Karpas-422 (cell line): ENCODE measurements at regions not wholly inside any gene's neighbourhood (a gene's known extent, or its start where the extent isn't known, plus 50 kb on each side); places are given as distances from the start of the nearest gene placed in this dataset.
A peak's percentile ranks its signal among the peaks of the same experiment; 100 is the strongest.

Experiments
- DNase-seq: peaks from one replicate; pipeline ENCODE4 v3.0.0-alpha.2; 2015
- H2AFZ ChIP-seq: fragments of 200-600 bp; sonication (generic); 2 replicates; pipeline ENCODE4 v1.6.1; 2014; ENCODE audit warnings: antibody characterized with exemption, low read length, mixed read lengths
- H3K27ac ChIP-seq: fragments of 200-600 bp; sonication (generic); 2 replicates; pipeline ENCODE4 v1.5.1; 2014; ENCODE audit warnings: mild to moderate bottlenecking, low read length, moderate library complexity
- H3K27me3 ChIP-seq: fragments of 200-600 bp; sonication (generic); 2 replicates; pipeline ENCODE4 v1.6.1; 2014; ENCODE audit warnings: low read length, mixed read lengths
- H3K36me3 ChIP-seq: fragments of 200-600 bp; sonication (generic); 2 replicates; pipeline ENCODE4 v1.6.1; 2014; ENCODE audit warnings: low read length, mixed read lengths; ENCODE audit not compliant: insufficient read depth
- H3K4me1 ChIP-seq: fragments of 200-600 bp; sonication (generic); 2 replicates; pipeline ENCODE4 v1.6.1; 2014; ENCODE audit warnings: mild to moderate bottlenecking, low read length, mixed read lengths
- H3K4me2 ChIP-seq: fragments of 200-600 bp; sonication (generic); 2 replicates; pipeline ENCODE4 v1.6.1; 2014; ENCODE audit warnings: low read length, low read depth, mild to moderate bottlenecking; ENCODE audit not compliant: poor library complexity, severe bottlenecking
- H3K4me3 ChIP-seq: fragments of 200-600 bp; sonication (generic); 2 replicates; pipeline ENCODE4 v1.5.1; 2014; ENCODE audit warnings: mild to moderate bottlenecking, antibody characterized with exemption, low read length, mixed read lengths
- H3K79me2 ChIP-seq: fragments of 200-600 bp; sonication (generic); 2 replicates; pipeline ENCODE4 v1.6.1; 2014; ENCODE audit warnings: mild to moderate bottlenecking, low read length, mixed read lengths
- H3K9ac ChIP-seq: fragments of 200-600 bp; sonication (generic); 2 replicates; pipeline ENCODE4 v1.6.0; 2014; ENCODE audit warnings: low read length
- H3K9me2 ChIP-seq: fragments of 200-600 bp; sonication (generic), shearing (Covaris generic); replicated peaks from 2 replicates; pipeline ENCODE4 v1.6.0; 2014; ENCODE audit warnings: mild to moderate bottlenecking, low read length, moderate library complexity; ENCODE audit not compliant: insufficient read depth
- H3K9me3 ChIP-seq: fragments of 300-700, 200-600 bp; sonication (generic); 2 replicates; pipeline ENCODE4 v1.6.1; 2014; ENCODE audit warnings: low read length, mixed read lengths
- H4K20me1 ChIP-seq: fragments of 200-600 bp; sonication (generic); 2 replicates; pipeline ENCODE4 v1.6.1; 2014; ENCODE audit warnings: mild to moderate bottlenecking, antibody characterized with exemption, low read length, low read depth; ENCODE audit not compliant: insufficient read depth

DNA sequence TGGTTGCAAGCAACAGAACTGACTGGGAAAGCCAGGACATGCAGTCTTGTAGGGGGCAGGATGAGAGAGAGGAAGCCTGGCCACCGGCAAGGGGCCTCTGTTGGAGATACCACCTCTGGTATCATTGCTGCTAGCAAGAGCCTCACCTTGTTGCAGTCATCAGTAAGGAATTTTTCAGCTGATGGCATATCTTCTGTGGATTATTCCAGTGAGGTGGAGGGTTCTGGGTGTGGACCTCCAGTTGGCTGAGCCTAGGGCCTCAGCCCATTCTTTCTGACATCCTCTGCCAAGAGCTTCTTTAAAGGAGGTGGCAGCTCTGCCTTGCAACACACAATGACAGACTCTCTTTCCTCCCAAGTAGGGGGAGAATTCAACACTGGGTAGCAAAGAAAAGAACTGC is 128.9 kb downstream of the AQP9 start:
- H3K4me2 ChIP-seq: no peak overlapping the region
- H3K4me3 ChIP-seq: no peak overlapping the region
- no peak overlapping the region for H3K9ac ChIP-seq
- no peaks in the 10 kb centered on the region for H3K9me2 ChIP-seq
- no peaks in the 10 kb centered on the region for H3K36me3 ChIP-seq
- H3K9me3 ChIP-seq: no peaks in the 10 kb centered on the region
- H2AFZ ChIP-seq: no peak overlapping the region
- H3K79me2 ChIP-seq: no peaks in the 10 kb centered on the region
- H3K27me3 ChIP-seq: no peaks in the 10 kb centered on the region
- no peak for DNase-seq
- no peaks in the 10 kb centered on the region for H4K20me1 ChIP-seq
- H3K27ac ChIP-seq: no peak overlapping the region
- no peaks in the 10 kb centered on the region for H3K4me1 ChIP-seq

DNA sequence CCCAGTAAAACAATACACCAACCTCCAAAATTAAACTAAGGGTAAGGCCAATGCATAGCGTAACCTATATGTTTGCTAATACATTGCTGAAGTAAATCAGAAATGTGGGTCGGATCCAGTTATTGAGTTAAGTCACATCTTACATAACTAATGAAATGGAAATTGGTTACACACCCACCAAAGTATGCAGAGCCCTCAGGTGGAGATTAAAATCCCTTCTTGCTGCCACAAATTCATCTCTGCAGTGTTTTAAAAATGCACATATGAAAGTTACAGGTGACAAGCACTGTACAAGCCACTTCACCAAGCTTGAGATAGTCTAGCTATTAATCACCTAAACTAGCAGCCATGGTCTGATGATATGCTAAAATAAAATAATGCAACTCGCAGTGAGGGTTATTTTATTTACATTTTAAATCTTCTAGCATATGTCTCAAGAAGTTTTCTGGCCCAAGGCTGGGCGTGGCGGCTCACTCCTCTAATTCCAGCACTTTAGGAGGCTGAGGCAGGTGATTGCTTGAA is 130.6 kb downstream of the AQP9 start:
- Histone ChIP-seq H3K27ac (no peak overlapping the region), H3K9ac (no peak overlapping the region), H3K9me2 (no peaks in the 10 kb centered on the region), H2AFZ (no peak overlapping the region), H3K4me3 (no peak overlapping the region), H3K79me2 (no peaks in the 10 kb centered on the region), H3K27me3 (no peaks in the 10 kb centered on the region), H3K4me2 (no peak overlapping the region), H3K9me3 (no peaks in the 10 kb centered on the region), H3K36me3 (no peaks in the 10 kb centered on the region), H4K20me1 (no peaks in the 10 kb centered on the region), H3K4me1 (no peaks in the 10 kb centered on the region)
- DNase-seq: no peak

DNA sequence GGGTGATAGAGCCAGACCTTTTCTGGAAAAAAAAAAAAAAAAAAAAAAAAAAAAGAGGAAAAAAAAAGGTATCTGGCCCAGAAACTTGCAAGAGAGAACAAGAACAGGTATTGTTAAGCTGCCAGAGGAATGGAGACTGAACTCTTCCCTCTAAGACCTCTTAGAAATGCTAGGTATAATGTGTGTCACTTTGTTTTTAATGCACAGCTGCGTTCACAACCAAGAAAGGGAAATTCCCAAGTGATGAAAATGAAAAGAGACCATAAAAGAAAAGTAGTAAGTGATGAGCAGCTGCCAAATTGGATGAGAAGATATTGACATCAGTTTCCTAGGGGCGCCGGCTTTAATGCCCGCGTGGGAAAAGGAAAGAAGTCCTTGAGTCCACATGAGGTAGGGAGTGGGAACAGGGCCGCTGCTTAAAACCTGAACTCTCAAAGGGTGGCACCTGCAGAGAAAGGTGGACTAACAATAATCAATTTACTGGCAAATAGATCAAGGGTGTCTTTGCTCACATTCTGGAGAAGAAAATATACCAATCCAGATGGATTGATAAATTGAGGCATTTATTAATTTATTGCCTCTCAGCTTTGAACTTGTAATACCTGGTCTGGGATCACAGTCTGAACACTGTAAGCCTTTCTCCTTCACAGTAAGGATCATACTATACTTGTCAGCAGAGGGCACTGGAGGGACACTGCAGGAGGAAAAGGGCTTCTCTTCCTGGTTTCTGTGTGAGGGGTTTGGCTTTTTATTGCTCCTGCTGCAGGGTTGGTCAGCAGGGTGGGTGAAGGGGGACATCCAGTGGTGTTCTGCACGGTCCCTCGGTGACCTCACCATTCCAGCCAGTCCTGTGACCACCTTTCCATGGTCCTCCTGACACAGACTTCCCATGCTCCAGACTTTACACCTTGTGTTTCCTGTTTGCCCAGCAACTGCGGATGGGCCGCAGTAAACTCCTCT is 131.6 kb downstream of the AQP9 start:
- Histone ChIP-seq H4K20me1 (no peaks in the 10 kb centered on the region), H3K4me3 (no peak overlapping the region), H3K36me3 (no peaks in the 10 kb centered on the region), H3K9ac (no peak overlapping the region), H3K27ac (no peak overlapping the region), H3K4me1 (no peaks in the 10 kb centered on the region), H3K4me2 (no peak overlapping the region), H2AFZ (no peak overlapping the region), H3K27me3 (no peaks in the 10 kb centered on the region), H3K79me2 (no peaks in the 10 kb centered on the region), H3K9me2 (no peaks in the 10 kb centered on the region), H3K9me3 (no peaks in the 10 kb centered on the region)
- DNase-seq: peak; percentile 78

DNA sequence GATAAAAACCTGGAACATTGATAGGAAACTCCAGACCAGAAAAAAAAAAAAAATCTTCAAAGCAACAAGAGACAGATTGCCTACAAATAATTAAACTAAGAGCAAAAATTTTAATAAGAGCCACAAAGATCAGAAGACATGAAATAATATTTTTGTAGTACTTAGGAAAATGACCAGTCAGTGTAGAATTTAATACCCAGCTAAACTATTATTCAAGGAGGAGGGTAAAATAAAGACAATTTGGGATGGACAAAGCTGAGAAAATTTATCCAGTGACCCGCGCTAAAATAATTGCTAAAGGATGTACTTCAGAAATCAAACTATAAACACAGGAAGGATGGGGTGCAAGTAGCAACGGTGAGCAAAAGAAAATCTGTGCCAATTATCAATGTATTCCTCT is 133.2 kb downstream of the AQP9 start:
- Histone ChIP-seq H3K4me3 (no peak overlapping the region), H3K4me1 (no peaks in the 10 kb centered on the region), H3K9me2 (no peaks in the 10 kb centered on the region), H3K9me3 (no peaks in the 10 kb centered on the region), H3K36me3 (no peaks in the 10 kb centered on the region), H4K20me1 (no peaks in the 10 kb centered on the region), H3K27me3 (no peaks in the 10 kb centered on the region), H3K9ac (no peak overlapping the region), H3K4me2 (no peak overlapping the region), H3K79me2 (no peaks in the 10 kb centered on the region), H3K27ac (no peak overlapping the region), H2AFZ (no peak overlapping the region)
- no peak for DNase-seq

DNA sequence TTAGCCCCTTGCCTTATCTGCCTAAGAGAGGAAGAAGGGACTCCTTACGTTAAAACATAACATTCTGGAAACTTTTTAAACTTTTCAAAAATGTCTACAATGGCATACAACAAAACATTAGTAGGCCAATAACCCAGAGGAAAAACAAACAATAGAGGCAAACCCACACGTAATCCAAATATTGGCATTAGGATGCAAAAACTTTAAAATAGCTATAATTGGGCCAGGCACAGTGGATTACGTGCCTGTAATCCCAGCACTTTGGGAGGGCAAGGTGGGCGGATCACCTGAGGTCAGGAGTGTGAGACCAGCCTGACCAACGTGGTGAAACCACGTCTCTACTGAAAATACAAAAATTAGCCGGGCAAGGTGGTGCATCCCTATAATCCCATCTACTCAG is 134.9 kb downstream of the AQP9 start:
- no peak overlapping the region for H2AFZ ChIP-seq
- no peaks in the 10 kb centered on the region for H3K9me2 ChIP-seq
- no peak overlapping the region for H3K4me2 ChIP-seq
- no peak overlapping the region for H3K27ac ChIP-seq
- no peak for DNase-seq
- no peak overlapping the region for H3K9ac ChIP-seq
- H3K79me2 ChIP-seq: no peaks in the 10 kb centered on the region
- no peaks in the 10 kb centered on the region for H4K20me1 ChIP-seq
- H3K9me3 ChIP-seq: no peaks in the 10 kb centered on the region
- H3K4me3 ChIP-seq: no peak overlapping the region
- no peaks in the 10 kb centered on the region for H3K36me3 ChIP-seq
- 0 out of 2 replicates have a peak, but pooled peaks cover 3% of the 10 kb centered on the region for H3K27me3 ChIP-seq
- peaks cover 10% of the 10 kb centered on the region for H3K4me1 ChIP-seq

DNA sequence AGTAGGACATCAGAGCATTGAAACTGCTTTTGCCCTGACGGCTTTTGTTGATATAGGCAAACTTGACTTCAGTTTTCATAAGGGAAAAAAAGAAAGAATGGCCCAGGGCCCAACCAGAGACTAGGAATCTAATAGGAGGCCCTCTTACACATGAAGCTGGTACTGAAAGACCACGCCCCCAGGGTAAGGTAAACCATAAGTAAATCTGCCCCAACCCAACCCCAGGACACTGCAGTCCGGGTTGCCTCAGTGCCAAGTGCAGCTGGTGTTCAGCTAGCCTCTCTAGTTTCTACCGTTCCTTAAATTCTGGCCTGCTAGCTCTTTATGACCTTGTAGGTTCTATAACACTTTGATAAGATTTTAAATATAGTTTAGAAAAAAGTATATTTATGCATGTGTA is 136.7 kb downstream of the AQP9 start:
- peaks cover 12% of the 10 kb centered on the region for H3K4me1 ChIP-seq
- no peaks in the 10 kb centered on the region for H3K9me2 ChIP-seq

DNA sequence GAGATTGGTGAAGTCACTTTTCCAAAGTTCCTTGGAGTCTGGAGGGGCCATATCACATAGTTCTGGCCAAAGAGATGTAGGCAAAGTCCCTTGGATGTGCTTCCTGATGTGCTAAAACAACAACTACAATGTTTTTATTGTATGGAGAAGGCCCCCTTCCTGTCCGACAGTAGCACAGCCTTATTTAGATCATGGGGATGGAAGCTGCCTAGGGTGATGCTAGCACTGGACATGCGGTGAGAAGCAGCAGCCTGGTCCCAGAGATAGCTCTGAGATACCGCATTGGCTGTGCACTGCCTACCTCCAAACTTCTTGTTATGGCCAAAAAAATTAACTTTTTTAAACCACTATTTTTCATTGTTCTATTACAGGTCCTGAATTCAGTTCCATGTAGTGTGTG is 137.6 kb downstream of the AQP9 start:
- DNase-seq: no peak
- Histone ChIP-seq H4K20me1 (no peaks in the 10 kb centered on the region), H3K4me3 (no peak overlapping the region), H3K4me2 (no peak overlapping the region), H3K27ac (no peak overlapping the region), H3K9me2 (no peaks in the 10 kb centered on the region), H3K9me3 (no peaks in the 10 kb centered on the region), H3K36me3 (no peaks in the 10 kb centered on the region), H3K79me2 (no peaks in the 10 kb centered on the region), H3K4me1 (peaks cover 12% of the 10 kb centered on the region), H3K27me3 (peaks cover 3% of the 10 kb centered on the region; the same call in 1 of the 2 replicates), H2AFZ (no peak overlapping the region), H3K9ac (no peak overlapping the region)

More for the DNA sequence above, 136.7 kb downstream of the AQP9 start:
- Histone ChIP-seq H3K4me2 (no peak overlapping the region), H3K27me3 (peaks cover 3% of the 10 kb centered on the region; the same call in 1 of the 2 replicates), H3K36me3 (no peaks in the 10 kb centered on the region), H3K9me3 (no peaks in the 10 kb centered on the region), H3K4me3 (no peak overlapping the region), H3K79me2 (no peaks in the 10 kb centered on the region), H4K20me1 (no peaks in the 10 kb centered on the region), H2AFZ (no peak overlapping the region; the same call in 1 of the 2 replicates), H3K27ac (no peak overlapping the region), H3K9ac (no peak overlapping the region)
- no peak for DNase-seq

DNA sequence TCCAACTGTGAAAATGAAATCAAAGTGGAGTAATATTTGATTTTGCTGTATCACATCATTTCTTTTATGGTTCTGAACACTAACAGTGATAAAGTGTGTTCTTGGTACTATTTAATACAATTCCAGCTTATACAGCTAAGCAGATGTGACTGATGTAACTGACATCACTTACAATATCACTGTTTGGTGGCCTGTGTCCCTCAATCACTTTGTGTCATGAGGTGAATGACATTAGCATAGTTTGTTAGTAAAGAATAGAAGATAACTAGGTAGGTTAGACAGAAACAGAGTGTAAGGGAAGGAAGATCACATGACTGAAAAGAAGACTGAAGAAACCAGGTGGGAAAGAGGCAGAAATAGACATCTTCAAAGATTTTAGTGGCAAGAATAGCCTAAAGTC is 138.7 kb downstream of the AQP9 start:
- no peak overlapping the region for H3K27ac ChIP-seq
- H3K9ac ChIP-seq: no peak overlapping the region
- no peak for DNase-seq
- no peaks in the 10 kb centered on the region for H3K36me3 ChIP-seq
- H3K4me2 ChIP-seq: no peak overlapping the region
- H3K27me3 ChIP-seq: peaks cover 3% of the 10 kb centered on the region; the same call in 1 of the 2 replicates
- H2AFZ ChIP-seq: no peak overlapping the region
- no peaks in the 10 kb centered on the region for H3K9me3 ChIP-seq
- H4K20me1 ChIP-seq: no peaks in the 10 kb centered on the region
- no peaks in the 10 kb centered on the region for H3K9me2 ChIP-seq
- H3K4me1 ChIP-seq: peaks cover 12% of the 10 kb centered on the region
- no peak overlapping the region for H3K4me3 ChIP-seq
- no peaks in the 10 kb centered on the region for H3K79me2 ChIP-seq
